ENCODE measurements at regions not wholly inside any gene's neighbourhood (a gene's known extent, or its start where the extent isn't known, plus 50 kb on each side); places are given as distances from the start of the nearest gene placed in this dataset.

DNA sequence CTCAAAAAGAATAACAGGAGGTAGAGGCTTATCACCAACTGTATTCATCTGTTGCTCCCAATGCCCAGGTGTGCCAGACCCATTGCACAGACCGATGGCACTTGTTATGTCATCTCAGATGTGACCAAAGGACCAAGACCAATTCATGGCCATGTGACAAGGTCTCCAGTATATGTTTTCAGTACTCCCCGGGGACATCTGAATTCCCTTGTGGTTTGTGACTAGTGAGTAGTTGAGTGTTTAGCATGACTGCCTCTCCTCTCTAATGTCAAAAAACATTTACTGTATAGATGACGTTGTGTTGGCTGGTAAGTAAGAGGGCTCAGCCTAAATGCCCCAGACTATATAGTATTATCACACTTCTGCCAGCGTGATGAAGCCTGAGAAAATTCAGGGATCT lies 202.1 kb upstream of the SMIM30 start:
- DNase-seq (ENCODE audit: low read depth): no peak
- ChIA-PET CTCF (no interaction called here), POLR2A (no interaction called here)
- Histone ChIP-seq H3K36me3 (ENCODE audit: control insufficient read depth, insufficient read depth, low read length) (no peaks in the 10 kb centered on the region), H3K27me3 (ENCODE audit: control insufficient read depth, insufficient read depth, low read length) (no peaks in the 10 kb centered on the region), H3K4me3 (ENCODE audit: low read depth, low read length) (no peak overlapping the region)
- TF ChIP-seq, protein P1, sequence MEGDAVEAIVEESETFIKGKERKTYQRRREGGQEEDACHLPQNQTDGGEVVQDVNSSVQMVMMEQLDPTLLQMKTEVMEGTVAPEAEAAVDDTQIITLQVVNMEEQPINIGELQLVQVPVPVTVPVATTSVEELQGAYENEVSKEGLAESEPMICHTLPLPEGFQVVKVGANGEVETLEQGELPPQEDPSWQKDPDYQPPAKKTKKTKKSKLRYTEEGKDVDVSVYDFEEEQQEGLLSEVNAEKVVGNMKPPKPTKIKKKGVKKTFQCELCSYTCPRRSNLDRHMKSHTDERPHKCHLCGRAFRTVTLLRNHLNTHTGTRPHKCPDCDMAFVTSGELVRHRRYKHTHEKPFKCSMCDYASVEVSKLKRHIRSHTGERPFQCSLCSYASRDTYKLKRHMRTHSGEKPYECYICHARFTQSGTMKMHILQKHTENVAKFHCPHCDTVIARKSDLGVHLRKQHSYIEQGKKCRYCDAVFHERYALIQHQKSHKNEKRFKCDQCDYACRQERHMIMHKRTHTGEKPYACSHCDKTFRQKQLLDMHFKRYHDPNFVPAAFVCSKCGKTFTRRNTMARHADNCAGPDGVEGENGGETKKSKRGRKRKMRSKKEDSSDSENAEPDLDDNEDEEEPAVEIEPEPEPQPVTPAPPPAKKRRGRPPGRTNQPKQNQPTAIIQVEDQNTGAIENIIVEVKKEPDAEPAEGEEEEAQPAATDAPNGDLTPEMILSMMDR (IDR thresholded peaks at IDR 0.05; ENCODE audit: insufficient read depth, low read depth, low read length): no peak

DNA sequence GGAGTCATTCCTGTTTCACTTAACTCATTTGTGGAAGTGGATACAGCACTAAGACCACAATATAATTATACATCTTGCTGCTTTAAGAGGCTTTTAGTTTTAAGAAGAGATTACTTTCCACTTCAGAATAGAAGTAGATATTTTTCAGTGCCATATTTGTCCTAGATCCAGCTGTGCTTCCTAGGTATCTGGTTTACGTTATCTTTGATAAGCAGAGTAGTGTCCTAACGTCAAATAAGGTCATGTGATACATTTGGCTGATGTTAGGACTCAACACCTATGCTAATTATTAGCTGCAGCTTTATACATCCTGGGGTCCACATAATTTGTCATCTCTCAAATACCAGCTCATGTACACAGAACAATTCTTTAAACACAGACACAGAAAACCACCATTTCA lies 196.2 kb upstream of the SMIM30 start:
- no peak for DNase-seq (ENCODE audit: low read depth)
- TF ChIP-seq, protein P1 (IDR thresholded peaks at IDR 0.05; ENCODE audit: insufficient read depth, low read depth, low read length): no peak
- ChIA-PET POLR2A (no interaction called here), CTCF (no interaction called here)
- Histone ChIP-seq H3K36me3 (ENCODE audit: control insufficient read depth, insufficient read depth, low read length) (no peaks in the 10 kb centered on the region), H3K27me3 (ENCODE audit: control insufficient read depth, insufficient read depth, low read length) (no peaks in the 10 kb centered on the region), H3K4me3 (ENCODE audit: low read depth, low read length) (no peak overlapping the region)

DNA sequence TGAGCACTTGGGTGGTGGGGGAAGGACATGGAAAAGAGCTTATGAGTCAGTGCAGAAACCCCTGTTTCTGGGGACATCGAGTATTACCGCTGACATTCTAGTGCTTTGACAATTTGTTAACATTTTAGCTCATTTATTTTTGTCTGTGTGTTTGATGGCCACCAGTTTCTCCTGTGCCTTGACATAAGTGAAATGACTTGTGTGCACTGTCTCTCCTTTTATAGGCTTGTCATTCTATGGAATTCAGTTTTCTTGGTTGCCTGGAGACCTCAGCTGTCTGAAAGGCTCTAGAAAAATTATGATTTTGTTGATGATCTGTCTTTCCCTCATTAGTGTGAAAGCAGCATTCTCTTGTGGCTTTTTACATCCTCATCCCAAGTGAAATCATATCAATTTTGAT lies 190.0 kb upstream of the SMIM30 start:
- TF ChIP-seq, protein P1 (IDR thresholded peaks at IDR 0.05; ENCODE audit: insufficient read depth, low read depth, low read length): no peak
- H3K36me3 ChIP-seq (ENCODE audit: control insufficient read depth, insufficient read depth, low read length): no peaks in the 10 kb centered on the region
- CTCF ChIA-PET: interaction anchor here (1.3 to 1.4 kb wide), 2 partner anchors 19 to 21 kb away, joined by 3 read pairs; no protein-coding TSS in a partner anchor
- H3K27me3 ChIP-seq (ENCODE audit: control insufficient read depth, insufficient read depth, low read length): no peaks in the 10 kb centered on the region
- no peak for DNase-seq (ENCODE audit: low read depth)
- POLR2A ChIA-PET: no interaction called here
- no peak overlapping the region for H3K4me3 ChIP-seq (ENCODE audit: low read depth, low read length)

DNA sequence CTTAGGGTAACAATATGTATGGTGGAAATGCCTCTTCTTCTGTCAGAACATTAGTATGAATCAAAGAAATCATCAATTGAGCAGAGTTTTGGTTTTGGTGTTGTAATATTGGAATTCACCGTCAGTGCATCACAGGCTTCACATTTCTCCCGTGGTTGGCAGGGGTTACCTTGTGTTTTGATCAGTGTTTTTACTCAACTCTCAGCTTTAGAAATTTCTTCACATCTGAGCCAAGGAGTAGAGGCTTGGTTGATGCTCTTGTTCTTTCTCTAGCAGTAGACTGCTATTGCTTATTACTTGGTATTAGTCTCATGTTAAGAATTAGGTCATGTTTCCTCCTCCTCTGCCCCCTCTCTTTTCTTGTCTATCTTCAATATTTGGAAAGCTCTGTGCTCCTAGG lies 188.8 kb upstream of the SMIM30 start:
- ChIA-PET POLR2A (no interaction called here), CTCF (interaction anchor here (1.4 kb wide), 1 partner anchor 22 kb away, joined by 3 read pairs; no protein-coding TSS in a partner anchor)
- no peak for DNase-seq (ENCODE audit: low read depth)
- Histone ChIP-seq H3K36me3 (ENCODE audit: control insufficient read depth, insufficient read depth, low read length) (no peaks in the 10 kb centered on the region), H3K4me3 (ENCODE audit: low read depth, low read length) (no peak overlapping the region), H3K27me3 (ENCODE audit: control insufficient read depth, insufficient read depth, low read length) (no peaks in the 10 kb centered on the region)
- TF ChIP-seq, protein P1 (IDR thresholded peaks at IDR 0.05; ENCODE audit: insufficient read depth, low read depth, low read length): no peak

DNA sequence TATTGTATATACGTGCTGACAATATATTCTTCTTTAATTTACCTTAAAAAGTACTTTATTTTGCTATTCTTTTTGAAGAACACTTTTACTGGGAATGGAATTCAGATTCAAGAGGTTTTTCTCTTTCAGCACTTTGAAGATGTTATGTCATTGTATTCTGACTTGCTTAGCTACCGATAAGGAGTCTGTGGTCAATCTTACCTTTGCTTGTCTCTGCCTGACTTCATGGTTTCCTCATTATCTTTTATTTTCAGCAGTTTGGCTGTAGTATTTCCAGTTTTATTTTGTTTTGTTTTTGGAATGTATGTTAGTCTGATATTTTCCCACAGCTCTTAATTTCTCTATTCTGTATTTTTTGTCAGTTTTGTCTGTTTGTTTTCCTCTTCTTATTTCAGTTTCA lies 187.9 kb upstream of the SMIM30 start:
- Histone ChIP-seq H3K27me3 (ENCODE audit: control insufficient read depth, insufficient read depth, low read length) (no peaks in the 10 kb centered on the region), H3K4me3 (ENCODE audit: low read depth, low read length) (no peak overlapping the region), H3K36me3 (ENCODE audit: control insufficient read depth, insufficient read depth, low read length) (no peaks in the 10 kb centered on the region)
- DNase-seq (ENCODE audit: low read depth): no peak
- ChIA-PET CTCF (no interaction called here), POLR2A (no interaction called here)
- TF ChIP-seq, protein P1 (IDR thresholded peaks at IDR 0.05; ENCODE audit: insufficient read depth, low read depth, low read length): no peak
